HepG2 (cell line): ENCODE measurements at regions not wholly inside any gene's neighbourhood (a gene's known extent, or its start where the extent isn't known, plus 50 kb on each side); places are given as distances from the start of the nearest gene placed in this dataset.

Experiments used
- E2F1 ChIP-seq: sonication (generic); formaldehyde crosslinking; IDR thresholded peaks from 2 replicates; pipeline ENCODE4 v1.5.0; 2020; ENCODE audit warnings: missing genetic modification reagents
- RFXAP ChIP-seq: sonication (generic); formaldehyde crosslinking; IDR thresholded peaks from 2 replicates; pipeline ENCODE4 v1.4.0; 2020; ENCODE audit warnings: missing genetic modification reagents, borderline replicate concordance
- TBX3 ChIP-seq: fragments of 450-650 bp; IDR thresholded peaks from 2 replicates; pipeline ENCODE4 v1.6.1; 2017; ENCODE audit warnings: antibody characterized with exemption, mild to moderate bottlenecking, inconsistent platforms, borderline replicate concordance
- ZNF256 ChIP-seq: sonication (generic); formaldehyde crosslinking; conservative IDR thresholded peaks from 2 replicates; pipeline ENCODE4 v1.4.0; 2020; ENCODE audit warnings: missing genetic modification reagents
- ZNF563 ChIP-seq: sonication (generic); formaldehyde crosslinking; IDR thresholded peaks from 2 replicates; pipeline ENCODE4 v1.8.0; 2022; ENCODE audit warnings: mild to moderate bottlenecking, moderate library complexity, missing genetic modification reagents
- ZZZ3 ChIP-seq: sonication (generic); formaldehyde crosslinking; IDR thresholded peaks from 2 replicates; pipeline ENCODE4 v1.4.0; 2020; ENCODE audit warnings: missing genetic modification reagents, mild to moderate bottlenecking, borderline replicate concordance
- TF ChIP-seq, protein P1 (sequence below): sonication (generic); formaldehyde crosslinking; IDR thresholded peaks from 2 replicates; pipeline ENCODE4 v1.5.1; 2020; ENCODE audit warnings: mild to moderate bottlenecking, missing genetic modification reagents, borderline replicate concordance
- TF ChIP-seq, protein P2 (sequence below): sonication (generic); formaldehyde crosslinking; IDR thresholded peaks from 2 replicates; pipeline ENCODE4 v1.5.1; 2020; ENCODE audit warnings: mild to moderate bottlenecking, missing genetic modification reagents, moderate library complexity
- TF ChIP-seq, protein P3 (sequence below): IDR thresholded peaks from 2 replicates; pipeline ENCODE4 v1.6.1; 2012; ENCODE audit warnings: inconsistent platforms

GRCh38 chr1:102578804-102579203, 529.5 kb downstream of the COL11A1 start (continued):
- TF ChIP-seq, protein P1, sequence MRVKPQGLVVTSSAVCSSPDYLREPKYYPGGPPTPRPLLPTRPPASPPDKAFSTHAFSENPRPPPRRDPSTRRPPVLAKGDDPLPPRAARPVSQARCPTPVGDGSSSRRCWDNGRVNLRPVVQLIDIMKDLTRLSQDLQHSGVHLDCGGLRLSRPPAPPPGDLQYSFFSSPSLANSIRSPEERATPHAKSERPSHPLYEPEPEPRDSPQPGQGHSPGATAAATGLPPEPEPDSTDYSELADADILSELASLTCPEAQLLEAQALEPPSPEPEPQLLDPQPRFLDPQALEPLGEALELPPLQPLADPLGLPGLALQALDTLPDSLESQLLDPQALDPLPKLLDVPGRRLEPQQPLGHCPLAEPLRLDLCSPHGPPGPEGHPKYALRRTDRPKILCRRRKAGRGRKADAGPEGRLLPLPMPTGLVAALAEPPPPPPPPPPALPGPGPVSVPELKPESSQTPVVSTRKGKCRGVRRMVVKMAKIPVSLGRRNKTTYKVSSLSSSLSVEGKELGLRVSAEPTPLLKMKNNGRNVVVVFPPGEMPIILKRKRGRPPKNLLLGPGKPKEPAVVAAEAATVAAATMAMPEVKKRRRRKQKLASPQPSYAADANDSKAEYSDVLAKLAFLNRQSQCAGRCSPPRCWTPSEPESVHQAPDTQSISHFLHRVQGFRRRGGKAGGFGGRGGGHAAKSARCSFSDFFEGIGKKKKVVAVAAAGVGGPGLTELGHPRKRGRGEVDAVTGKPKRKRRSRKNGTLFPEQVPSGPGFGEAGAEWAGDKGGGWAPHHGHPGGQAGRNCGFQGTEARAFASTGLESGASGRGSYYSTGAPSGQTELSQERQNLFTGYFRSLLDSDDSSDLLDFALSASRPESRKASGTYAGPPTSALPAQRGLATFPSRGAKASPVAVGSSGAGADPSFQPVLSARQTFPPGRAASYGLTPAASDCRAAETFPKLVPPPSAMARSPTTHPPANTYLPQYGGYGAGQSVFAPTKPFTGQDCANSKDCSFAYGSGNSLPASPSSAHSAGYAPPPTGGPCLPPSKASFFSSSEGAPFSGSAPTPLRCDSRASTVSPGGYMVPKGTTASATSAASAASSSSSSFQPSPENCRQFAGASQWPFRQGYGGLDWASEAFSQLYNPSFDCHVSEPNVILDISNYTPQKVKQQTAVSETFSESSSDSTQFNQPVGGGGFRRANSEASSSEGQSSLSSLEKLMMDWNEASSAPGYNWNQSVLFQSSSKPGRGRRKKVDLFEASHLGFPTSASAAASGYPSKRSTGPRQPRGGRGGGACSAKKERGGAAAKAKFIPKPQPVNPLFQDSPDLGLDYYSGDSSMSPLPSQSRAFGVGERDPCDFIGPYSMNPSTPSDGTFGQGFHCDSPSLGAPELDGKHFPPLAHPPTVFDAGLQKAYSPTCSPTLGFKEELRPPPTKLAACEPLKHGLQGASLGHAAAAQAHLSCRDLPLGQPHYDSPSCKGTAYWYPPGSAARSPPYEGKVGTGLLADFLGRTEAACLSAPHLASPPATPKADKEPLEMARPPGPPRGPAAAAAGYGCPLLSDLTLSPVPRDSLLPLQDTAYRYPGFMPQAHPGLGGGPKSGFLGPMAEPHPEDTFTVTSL: no peak
- TF ChIP-seq, protein P2, sequence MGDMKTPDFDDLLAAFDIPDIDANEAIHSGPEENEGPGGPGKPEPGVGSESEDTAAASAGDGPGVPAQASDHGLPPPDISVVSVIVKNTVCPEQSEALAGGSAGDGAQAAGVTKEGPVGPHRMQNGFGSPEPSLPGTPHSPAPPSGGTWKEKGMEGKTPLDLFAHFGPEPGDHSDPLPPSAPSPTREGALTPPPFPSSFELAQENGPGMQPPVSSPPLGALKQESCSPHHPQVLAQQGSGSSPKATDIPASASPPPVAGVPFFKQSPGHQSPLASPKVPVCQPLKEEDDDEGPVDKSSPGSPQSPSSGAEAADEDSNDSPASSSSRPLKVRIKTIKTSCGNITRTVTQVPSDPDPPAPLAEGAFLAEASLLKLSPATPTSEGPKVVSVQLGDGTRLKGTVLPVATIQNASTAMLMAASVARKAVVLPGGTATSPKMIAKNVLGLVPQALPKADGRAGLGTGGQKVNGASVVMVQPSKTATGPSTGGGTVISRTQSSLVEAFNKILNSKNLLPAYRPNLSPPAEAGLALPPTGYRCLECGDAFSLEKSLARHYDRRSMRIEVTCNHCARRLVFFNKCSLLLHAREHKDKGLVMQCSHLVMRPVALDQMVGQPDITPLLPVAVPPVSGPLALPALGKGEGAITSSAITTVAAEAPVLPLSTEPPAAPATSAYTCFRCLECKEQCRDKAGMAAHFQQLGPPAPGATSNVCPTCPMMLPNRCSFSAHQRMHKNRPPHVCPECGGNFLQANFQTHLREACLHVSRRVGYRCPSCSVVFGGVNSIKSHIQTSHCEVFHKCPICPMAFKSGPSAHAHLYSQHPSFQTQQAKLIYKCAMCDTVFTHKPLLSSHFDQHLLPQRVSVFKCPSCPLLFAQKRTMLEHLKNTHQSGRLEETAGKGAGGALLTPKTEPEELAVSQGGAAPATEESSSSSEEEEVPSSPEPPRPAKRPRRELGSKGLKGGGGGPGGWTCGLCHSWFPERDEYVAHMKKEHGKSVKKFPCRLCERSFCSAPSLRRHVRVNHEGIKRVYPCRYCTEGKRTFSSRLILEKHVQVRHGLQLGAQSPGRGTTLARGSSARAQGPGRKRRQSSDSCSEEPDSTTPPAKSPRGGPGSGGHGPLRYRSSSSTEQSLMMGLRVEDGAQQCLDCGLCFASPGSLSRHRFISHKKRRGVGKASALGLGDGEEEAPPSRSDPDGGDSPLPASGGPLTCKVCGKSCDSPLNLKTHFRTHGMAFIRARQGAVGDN: no peak
- no peak for TF ChIP-seq TBX3
- TF ChIP-seq, protein P3, sequence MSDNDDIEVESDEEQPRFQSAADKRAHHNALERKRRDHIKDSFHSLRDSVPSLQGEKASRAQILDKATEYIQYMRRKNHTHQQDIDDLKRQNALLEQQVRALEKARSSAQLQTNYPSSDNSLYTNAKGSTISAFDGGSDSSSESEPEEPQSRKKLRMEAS: no peak
- no peak for TF ChIP-seq E2F1 (CRISPR knock-in tag)
- no peak for TF ChIP-seq ZNF563 (CRISPR knock-in tag)
- TF ChIP-seq RFXAP (CRISPR knock-in tag): no peak
- TF ChIP-seq ZNF256 (CRISPR knock-in tag): no peak
- no peak for TF ChIP-seq ZZZ3 (CRISPR knock-in tag)
